Loucy (cell line): ENCODE measurements at regions not wholly inside any gene's neighbourhood (a gene's known extent, or its start where the extent isn't known, plus 50 kb on each side); places are given as distances from the start of the nearest gene placed in this dataset.

Experiments
- H2AFZ ChIP-seq: fragments of 200-600 bp; sonication (generic); 2 replicates; pipeline ENCODE4 v1.6.0; 2016; ENCODE audit warnings: antibody characterized with exemption, mild to moderate bottlenecking, low read length, moderate library complexity
- H3F3A ChIP-seq: fragments of 200-600 bp; 2 replicates; pipeline ENCODE4 v1.6.0; 2016; ENCODE audit warnings: antibody characterized with exemption, low read depth, mild to moderate bottlenecking
- H3K27me3 ChIP-seq: fragments of 200-600 bp; sonication (generic); 2 replicates; pipeline ENCODE4 v1.6.1; 2014; ENCODE audit warnings: low read length, mild to moderate bottlenecking; ENCODE audit not compliant: insufficient read depth, poor library complexity, severe bottlenecking
- H3K36me3 ChIP-seq: fragments of 200-600 bp; sonication (generic); 2 replicates; pipeline ENCODE4 v1.6.1; 2016; ENCODE audit warnings: low read length; ENCODE audit not compliant: insufficient read depth
- H3K4me1 ChIP-seq: fragments of 200-600 bp; sonication (generic); 2 replicates; pipeline ENCODE4 v1.5.1; 2014; ENCODE audit warnings: low read length, mild to moderate bottlenecking; ENCODE audit not compliant: insufficient read depth, poor library complexity, severe bottlenecking
- H3K4me2 ChIP-seq: fragments of 200-600 bp; sonication (generic); 2 replicates; pipeline ENCODE4 v1.6.0; 2014; ENCODE audit warnings: antibody characterized with exemption, low read length, low read depth, mild to moderate bottlenecking; ENCODE audit not compliant: poor library complexity, severe bottlenecking
- H3K4me3 ChIP-seq: fragments of 200-600 bp; sonication (generic); 2 replicates; pipeline ENCODE4 v1.5.1; 2014; ENCODE audit warnings: low read length, mild to moderate bottlenecking, mixed read lengths; ENCODE audit not compliant: poor library complexity, severe bottlenecking
- H3K79me2 ChIP-seq: fragments of 200-600 bp; sonication (generic); 2 replicates; pipeline ENCODE4 v1.6.1; 2014; ENCODE audit warnings: low read length; ENCODE audit not compliant: insufficient read depth
- H3K9ac ChIP-seq: fragments of 200-600 bp; sonication (generic); 2 replicates; pipeline ENCODE4 v1.6.0; 2014; ENCODE audit warnings: mild to moderate bottlenecking, low read depth, low read length, moderate library complexity; ENCODE audit not compliant: poor library complexity, severe bottlenecking
- H3K9me2 ChIP-seq: fragments of 200-600 bp; sonication (generic); replicated peaks from 2 replicates; pipeline ENCODE4 v1.6.1; 2016; ENCODE audit warnings: low read depth, low read length, mixed read lengths
- H3K9me3 ChIP-seq: fragments of 200-600 bp; sonication (generic); 2 replicates; pipeline ENCODE4 v1.6.1; 2014; ENCODE audit warnings: mild to moderate bottlenecking, antibody characterized with exemption, low read length, low read depth; ENCODE audit not compliant: insufficient read depth
- H4K20me1 ChIP-seq: fragments of 200-600 bp; sonication (generic); 2 replicates; pipeline ENCODE4 v1.6.0; 2014; ENCODE audit warnings: antibody characterized with exemption, low read length, mild to moderate bottlenecking; ENCODE audit not compliant: insufficient read depth, poor library complexity, severe bottlenecking
- EZH2phosphoT487 ChIP-seq: fragments of 200-600 bp; IDR thresholded peaks from 2 replicates; pipeline ENCODE4 v1.6.1; 2018; ENCODE audit warnings: antibody characterized with exemption, mild to moderate bottlenecking, moderate library complexity, borderline replicate concordance
- TF ChIP-seq, protein P1 (sequence below): fragments of 200-600 bp; sonication (generic); conservative IDR thresholded peaks from 2 replicates; pipeline ENCODE4 v1.5.1; 2014; ENCODE audit warnings: mild to moderate bottlenecking, antibody characterized with exemption, low read length

- H2AFZ ChIP-seq, result no peak overlapping the region
- H3K9ac ChIP-seq, result no peak overlapping the region
- H3K4me3 ChIP-seq, result no peak overlapping the region
- H3K4me1 ChIP-seq, result no peaks in the 10 kb centered on the region
- no peaks in the 10 kb centered on the region for H3K9me3 ChIP-seq
- no peak for TF ChIP-seq EZH2phosphoT487
- TF ChIP-seq, protein P1, sequence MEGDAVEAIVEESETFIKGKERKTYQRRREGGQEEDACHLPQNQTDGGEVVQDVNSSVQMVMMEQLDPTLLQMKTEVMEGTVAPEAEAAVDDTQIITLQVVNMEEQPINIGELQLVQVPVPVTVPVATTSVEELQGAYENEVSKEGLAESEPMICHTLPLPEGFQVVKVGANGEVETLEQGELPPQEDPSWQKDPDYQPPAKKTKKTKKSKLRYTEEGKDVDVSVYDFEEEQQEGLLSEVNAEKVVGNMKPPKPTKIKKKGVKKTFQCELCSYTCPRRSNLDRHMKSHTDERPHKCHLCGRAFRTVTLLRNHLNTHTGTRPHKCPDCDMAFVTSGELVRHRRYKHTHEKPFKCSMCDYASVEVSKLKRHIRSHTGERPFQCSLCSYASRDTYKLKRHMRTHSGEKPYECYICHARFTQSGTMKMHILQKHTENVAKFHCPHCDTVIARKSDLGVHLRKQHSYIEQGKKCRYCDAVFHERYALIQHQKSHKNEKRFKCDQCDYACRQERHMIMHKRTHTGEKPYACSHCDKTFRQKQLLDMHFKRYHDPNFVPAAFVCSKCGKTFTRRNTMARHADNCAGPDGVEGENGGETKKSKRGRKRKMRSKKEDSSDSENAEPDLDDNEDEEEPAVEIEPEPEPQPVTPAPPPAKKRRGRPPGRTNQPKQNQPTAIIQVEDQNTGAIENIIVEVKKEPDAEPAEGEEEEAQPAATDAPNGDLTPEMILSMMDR, result no peak
- no peak overlapping the region for H3K4me2 ChIP-seq
- no peaks in the 10 kb centered on the region for H3F3A ChIP-seq
- H4K20me1 ChIP-seq, result no peaks in the 10 kb centered on the region
- no peaks in the 10 kb centered on the region for H3K27me3 ChIP-seq
- H3K36me3 ChIP-seq, result no peaks in the 10 kb centered on the region
- no peaks in the 10 kb centered on the region for H3K9me2 ChIP-seq
- H3K79me2 ChIP-seq, result no peaks in the 10 kb centered on the region
Observed at GRCh38 chr3:64956711-64957325, 269.0 kb upstream of the ADAMTS9 start.

DNA sequence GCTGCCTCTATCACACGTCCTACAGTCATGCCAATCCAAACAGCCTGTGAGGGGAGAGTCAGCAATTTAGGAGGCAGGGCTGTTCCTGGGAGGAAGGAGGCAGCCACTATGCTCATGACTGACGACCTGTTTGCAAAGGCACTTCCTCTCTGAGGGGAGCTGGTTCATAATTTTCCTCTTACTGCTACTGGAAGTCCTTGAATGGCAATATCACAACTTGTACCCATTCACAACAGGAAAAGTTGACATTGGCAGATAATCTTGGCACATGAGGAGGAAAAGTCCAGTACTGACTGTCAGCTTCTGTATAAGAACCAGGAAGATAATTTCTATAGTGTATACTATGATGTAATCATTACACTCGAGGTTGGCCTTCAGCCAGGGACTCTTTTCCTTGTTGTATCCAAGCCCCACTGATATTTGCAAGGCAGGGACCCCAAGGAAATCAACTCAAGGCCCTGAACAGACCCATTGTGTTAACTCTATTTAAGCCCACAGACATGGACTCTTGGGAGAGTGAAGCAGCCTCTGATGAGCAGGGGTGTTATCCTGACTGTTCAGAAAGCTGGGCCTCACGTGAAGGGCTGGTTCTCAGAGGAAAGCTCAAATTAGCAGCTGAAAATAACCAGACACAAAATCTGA lies 267.3 kb upstream of the ADAMTS9 start:
- H3K4me1 ChIP-seq, result no peaks in the 10 kb centered on the region

DNA sequence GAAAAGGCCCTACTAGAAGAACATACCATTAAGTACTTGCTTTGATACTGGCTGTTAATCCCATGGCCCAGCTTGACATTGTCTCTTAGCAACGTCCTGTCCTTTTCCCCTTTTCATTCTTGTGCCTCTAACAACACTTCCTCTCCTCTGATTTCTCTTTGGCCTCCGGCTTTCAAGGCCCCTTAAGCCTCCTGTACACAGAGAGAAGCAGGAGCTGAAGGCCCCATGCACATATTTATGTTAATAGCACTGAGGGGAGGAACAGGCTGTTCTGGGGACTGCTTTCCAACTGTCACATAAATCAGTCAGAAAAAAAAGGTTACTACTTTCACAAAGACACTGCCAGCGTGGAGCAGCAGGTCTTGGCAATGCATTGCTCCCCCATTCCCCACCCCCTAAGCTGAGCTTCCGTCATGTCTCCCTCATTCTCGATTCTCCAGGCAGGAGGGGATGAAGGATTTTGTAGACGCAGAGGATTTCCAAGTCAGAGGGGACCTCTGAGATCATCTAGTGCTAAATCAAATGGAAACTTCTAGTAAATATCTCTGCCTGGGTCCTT lies 257.4 kb upstream of the ADAMTS9 start:
- Histone ChIP-seq H3K4me3 (no peak overlapping the region), H3K4me1 (no peaks in the 10 kb centered on the region), H3K4me2 (no peak overlapping the region), H3K36me3 (no peaks in the 10 kb centered on the region), H3K9me3 (no peaks in the 10 kb centered on the region), H3K9me2 (no peaks in the 10 kb centered on the region), H3F3A (no peaks in the 10 kb centered on the region), H4K20me1 (no peaks in the 10 kb centered on the region), H2AFZ (no peak overlapping the region), H3K27me3 (no peaks in the 10 kb centered on the region), H3K79me2 (no peaks in the 10 kb centered on the region), H3K9ac (no peak overlapping the region)
- TF ChIP-seq, protein P1, result no peak
- TF ChIP-seq EZH2phosphoT487, result no peak

More for the DNA sequence above, 267.3 kb upstream of the ADAMTS9 start:
- Histone ChIP-seq H3K9me3 (no peaks in the 10 kb centered on the region), H3K79me2 (no peaks in the 10 kb centered on the region), H2AFZ (peak overlapping the region; percentile 21; the same call in 1 of the 2 replicates), H3F3A (no peaks in the 10 kb centered on the region), H4K20me1 (no peaks in the 10 kb centered on the region), H3K9me2 (no peaks in the 10 kb centered on the region), H3K4me2 (no peak overlapping the region), H3K27me3 (no peaks in the 10 kb centered on the region), H3K4me3 (no peak overlapping the region), H3K36me3 (no peaks in the 10 kb centered on the region), H3K9ac (no peak overlapping the region)
- TF ChIP-seq, protein P1, result no peak
- TF ChIP-seq EZH2phosphoT487, result no peak
